GM18511 (cell line): ENCODE measurements at regions not wholly inside any gene's neighbourhood (a gene's known extent, or its start where the extent isn't known, plus 50 kb on each side); places are given as distances from the start of the nearest gene placed in this dataset.
"Not testable (repeated sequence)": the region's sequence is repeated elsewhere in the genome, so short reads cannot be mapped to it uniquely, and the experiment has no call there.

Experiments used
- ATAC-seq: cut with Tn5 transposase; IDR thresholded peaks from one replicate; pipeline ENCODE4 v1.9.1; 2021; ENCODE audit warnings: mild to moderate bottlenecking, moderate library complexity; ENCODE audit not compliant: unreplicated experiment

DNA sequence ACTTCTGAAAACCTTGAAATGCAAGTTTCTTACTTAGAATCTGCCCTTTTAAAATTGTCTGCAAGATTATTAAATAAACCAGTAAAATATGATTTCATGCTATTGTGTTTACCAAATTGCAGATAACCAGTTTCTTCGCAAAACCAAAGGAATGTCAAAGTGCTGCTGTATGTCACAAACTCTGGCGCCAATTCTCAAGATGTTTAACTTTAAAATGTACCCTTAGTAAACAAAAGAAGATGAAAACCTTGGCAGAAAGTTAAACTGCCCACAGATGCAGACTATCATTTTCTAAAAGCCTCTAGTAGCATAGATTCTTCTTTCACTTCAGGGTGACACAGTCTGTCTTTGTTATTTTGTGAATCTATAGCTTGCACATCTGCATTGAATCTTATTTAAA is 189.2 kb downstream of the SLITRK6 start:
- ATAC-seq: no peak

DNA sequence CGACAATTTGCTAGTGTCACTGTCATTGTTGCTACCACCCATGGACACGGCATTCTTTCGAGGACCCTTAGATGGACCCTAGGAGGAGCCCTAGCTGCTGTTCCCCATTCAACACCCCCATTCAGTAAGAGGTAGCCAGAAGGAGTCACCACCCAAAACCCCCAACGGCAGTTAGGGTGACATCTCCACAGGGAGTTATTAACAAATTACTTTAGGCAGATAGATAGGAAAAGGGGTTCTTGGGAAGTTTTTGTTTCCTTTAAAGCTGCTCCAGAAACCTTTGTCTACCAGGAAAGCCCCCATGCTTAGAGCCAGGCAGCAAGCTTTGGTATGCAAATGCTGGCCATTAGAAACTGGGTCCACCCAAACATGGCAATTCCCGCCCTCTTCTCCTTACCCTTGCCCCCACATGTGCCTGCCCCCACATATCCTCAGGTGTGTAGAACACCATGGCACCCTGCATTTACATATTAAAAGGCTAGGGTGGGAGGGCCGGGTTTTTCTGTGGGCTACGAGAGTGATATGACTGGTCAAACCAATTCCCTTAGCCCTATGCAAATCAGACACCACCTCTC is 190.9 kb downstream of the SLITRK6 start:
- ATAC-seq: no peak

DNA sequence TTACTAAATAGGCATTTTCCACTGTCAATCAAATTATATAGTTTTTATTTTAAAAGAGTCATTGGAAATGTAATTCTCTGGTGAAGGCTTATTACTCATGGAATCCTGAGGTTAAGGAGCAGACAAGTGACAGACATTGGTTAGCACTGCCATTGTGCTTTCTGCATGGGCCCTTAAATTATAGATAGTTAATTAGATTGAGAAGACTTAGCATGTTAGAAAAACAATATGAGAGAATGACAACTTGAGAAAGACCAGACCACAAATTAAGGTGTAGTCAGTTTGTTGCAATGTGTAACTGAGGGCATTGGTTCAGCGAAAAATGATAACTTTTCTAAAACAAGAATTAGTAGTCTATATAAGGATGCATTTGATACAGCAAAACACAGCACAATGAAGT is 195.5 kb downstream of the SLITRK6 start:
- ATAC-seq: no peak

DNA sequence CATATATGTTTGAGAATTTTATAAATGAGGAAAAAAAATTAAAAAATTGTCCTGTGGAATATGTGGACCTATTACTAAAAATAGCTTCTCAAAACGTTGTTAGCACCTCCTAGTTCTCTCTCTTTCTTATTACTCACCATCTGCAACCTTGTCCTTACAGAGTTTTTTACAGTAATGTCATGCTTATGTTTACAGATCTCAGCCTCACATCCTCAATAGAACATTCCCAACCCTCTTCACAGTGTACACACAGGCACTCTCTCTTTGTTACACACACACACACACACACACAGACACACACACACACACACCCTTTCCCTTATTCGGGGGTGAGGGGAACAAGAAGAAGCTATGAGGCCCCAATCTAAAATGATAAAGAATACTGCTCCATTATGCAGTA is 197.7 kb downstream of the SLITRK6 start:
- ATAC-seq: no peak

DNA sequence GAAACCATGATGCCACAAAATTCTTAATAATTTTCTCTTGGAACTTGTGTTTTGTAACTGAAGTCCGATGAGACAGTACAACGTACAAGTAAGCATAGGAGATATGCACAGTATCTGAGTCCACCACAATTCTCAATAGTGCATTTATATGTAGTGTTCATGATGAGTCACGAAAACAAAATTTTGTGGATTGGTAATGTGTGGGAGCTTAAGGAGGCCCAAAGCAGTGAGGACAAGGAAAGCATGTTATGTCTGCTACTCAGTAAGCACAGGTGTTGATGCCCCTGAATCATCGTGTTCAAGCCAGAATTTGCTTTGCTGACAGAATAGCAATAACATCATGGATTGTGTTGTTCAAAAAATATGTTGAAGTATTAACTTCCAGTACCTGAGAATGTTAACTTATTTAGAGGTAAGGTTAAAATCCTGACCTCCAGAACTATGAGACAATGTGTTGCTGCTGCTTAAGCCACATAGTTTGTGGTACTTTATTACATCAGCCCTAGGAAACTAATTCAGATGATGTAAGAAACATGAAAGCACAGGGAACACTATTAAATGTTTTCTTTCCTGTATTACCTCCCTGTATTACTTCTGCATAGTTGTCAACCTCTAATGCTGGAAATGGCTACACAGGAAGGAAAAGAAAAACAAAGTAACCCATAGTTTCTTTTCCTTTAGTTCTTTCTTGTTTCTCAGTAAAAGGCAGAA is 201.3 kb downstream of the SLITRK6 start:
- ATAC-seq: no peak

DNA sequence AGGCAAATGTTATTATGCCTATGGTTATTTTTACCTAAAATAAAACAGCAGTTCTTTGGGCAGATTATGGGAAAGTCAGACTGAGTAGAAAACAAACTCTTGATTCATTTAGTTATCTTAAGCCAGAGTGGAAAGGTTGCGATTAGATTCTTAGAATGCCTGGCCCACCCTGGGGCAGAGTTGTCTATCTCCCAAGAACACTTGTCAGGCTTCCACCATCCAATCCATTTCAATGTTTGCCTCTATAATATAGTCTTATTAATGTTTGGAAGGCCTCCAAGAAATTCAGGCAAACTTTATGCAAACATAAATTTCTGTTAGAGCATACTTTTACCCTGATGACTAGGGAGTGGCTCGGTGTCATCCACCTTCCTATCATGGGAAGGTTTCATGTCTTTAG is 207.0 kb downstream of the SLITRK6 start:
- no peak for ATAC-seq

DNA sequence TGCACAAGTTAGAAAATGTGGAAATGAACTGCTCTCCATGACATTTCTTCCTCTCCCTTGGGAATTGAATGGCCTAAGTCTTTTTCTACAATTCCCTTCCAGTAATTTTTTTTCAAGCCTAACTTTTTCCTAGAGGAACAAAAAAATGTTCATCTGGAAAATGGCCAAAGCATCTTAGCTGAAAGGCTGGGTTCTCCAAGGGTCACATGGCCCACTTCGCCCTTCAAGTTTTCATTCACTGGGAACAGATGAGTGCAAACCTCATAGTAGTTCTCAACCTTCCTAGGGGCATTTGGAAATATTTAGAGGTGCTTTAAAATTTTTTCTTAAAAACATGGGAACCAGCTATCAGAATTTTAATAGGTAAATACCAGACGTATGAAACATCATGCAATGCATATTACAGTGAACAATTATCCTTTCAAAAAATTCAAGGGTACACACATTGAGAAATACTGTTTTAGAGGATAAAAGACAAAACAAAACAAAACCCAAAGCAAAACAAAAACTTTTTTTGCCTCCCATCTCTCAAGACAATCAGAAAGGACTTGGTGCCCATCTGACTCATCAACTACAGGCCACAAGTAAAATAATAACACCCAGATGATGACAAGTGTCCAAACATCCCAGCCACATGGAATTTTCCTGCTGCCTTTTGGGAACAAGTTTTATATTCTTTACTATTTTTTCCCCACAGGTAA is 208.8 kb downstream of the SLITRK6 start:
- ATAC-seq: no peak

DNA sequence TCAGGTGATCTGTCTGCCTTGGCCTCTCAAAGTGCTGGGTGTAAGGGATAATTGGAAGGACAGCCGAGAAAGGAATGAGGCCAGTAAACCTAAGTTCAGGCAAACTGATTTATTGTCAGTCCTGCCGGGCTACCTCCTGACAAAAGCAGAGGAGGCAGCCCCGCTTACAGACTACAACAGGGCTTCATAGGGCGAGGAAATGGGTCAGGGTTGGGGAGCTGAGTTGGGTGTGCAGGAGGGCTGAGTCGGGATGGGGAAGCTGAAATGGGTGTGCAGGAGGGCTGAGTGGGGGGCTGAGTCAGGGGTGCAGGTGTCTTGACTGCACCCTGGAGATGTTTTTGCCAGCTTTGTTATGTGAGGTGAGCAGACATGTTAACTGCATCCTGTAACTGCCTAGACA is 210.2 kb downstream of the SLITRK6 start:
- no peak for ATAC-seq

DNA sequence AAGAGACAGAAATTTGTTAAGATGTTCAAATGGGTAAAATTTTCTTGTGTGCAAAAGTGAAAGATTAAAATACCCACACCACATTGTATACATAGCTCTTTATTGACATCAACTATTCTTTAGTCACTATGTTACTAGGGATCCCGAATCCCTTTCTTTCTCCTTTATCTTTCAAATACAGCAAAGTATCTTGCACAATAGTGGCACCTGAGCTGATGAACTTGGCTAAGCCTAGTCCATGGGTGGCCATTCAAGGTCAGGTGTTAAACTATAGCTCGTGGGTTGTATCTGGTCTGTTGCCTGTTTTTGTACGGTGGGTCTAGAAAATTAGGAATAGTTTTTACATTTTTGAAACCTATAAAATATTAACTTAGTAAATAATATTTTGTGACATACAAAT is 210.9 kb downstream of the SLITRK6 start:
- no peak for ATAC-seq

DNA sequence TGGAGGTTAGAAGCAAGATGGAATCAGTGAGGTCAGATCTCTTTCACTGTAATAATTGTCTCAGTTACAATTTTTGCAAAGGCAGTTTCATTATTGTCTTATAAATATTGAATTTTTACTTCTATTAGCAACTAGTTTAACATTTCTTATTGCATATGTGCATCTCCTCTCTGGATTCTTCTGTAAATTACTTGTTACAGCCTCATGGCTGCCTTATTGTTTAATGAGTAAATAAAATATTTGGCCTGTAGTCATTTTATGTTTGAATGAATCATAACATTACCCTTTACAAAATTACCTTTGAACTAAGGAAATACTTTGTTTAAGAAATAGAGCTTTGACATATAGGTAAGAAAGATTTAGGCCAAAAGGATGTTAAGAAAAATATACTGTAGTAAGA is 212.4 kb downstream of the SLITRK6 start:
- ATAC-seq: no peak

DNA sequence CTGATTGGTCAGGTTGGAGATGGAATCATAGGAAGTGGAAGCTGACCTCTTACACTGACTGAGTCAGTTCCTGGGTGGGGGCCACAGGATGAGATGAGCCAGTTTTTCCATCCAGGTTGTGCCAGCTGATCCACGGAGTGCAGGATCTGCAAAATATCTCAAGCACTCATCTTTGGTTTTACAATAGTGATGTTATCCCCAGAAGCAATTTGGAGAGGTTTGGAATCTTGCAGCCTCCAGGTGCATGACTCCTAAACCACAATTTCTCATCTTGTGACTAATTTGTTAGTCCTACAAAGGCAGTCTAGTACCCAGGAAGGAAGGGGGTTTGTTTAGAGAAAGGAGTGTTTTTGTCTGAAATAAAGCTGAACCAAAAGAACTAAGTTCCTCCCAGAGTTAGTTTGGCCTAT is 212.8 kb downstream of the SLITRK6 start:
- ATAC-seq: no peak

DNA sequence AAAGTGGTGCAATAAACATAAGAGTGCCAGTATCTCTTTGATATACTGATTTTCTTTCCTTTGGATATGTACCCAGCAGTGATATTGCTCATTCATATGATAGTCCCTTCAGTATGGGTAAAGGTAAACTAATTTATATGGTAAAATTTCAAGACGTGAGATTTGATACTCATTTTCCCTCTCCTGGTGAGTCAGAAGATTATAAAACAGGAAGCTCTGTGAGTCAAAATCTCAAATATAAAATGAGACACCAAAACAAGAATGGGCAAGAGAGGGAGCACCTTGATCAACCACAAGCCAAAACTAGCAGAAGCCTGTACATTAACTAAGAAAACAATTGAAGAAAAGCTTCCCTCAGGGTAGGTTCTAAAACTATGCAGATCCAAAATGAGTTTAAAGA is 216.3 kb downstream of the SLITRK6 start:
- no peak for ATAC-seq

DNA sequence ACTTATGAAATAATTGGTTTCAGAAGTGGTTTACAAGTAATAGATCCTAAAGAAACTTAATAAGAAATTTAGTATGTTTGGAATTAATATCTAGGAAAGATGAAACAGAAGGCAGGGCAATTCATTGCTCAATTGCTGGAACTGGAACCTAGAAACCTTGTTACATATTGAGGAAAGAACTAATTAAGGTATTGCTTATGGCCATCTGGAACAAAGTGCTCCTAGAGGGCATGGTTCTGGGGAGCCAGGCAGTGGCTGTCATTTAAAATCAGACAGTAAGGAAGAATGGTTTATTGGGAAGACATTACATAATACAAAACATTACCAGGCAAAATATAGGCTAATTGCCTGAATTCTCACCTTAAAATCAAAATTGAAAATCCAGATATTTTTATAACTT is 224.1 kb downstream of the SLITRK6 start:
- ATAC-seq: no peak

DNA sequence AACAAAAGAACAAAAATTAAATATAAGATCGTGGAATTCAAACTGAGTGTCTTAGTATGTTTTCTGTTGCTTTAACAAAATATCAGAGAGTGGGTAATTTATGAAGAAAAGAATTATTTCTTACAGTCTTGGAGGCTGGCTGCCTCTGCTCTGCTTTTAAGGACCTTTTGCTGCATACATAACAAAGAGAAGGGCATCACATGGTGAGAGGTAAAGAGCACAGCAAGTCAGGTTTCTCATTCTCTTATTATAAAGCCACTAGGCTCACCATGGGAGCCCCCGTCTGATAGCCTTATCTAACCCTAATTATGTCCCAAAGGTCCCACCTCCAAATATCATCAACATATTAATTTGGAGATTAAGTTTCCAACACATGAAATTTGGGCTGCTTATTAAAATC is 231.3 kb downstream of the SLITRK6 start:
- no peak for ATAC-seq

DNA sequence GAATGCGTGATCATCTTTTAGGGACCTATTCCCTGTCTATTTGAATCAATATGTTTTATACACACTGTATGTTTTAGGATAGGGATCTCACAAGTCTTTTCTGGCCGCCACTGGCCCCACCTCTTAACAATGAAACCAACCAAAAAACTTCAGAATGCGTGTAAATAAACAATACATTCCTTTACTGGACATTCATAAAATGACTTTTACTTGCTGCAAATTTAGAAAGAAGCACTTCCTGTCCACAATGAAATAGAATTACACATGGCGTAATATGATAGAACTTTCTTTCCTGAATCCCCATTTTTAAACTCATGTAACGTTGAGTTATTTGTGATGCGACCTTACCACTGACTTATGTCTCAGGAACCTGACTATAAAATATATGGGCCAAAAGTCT is 233.6 kb downstream of the SLITRK6 start:
- no peak for ATAC-seq

DNA sequence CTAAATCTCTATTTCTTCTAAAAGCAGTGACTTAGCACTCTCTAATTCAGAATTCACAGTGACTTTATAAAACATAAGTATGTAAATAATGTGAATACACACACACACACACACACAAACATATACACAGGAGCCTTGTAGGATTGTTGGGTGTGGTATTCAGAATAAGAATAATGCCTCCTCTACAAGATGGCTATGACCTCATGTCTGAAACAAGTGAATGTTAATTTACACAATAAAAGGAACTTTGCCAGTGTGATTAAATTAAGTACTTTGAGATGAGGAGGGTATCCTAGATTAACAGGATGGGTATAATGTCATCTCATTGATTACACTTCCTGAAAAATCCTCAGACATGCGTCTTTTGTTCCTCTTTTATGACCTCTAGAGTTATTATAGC is 234.6 kb downstream of the SLITRK6 start:
- ATAC-seq: no peak

DNA sequence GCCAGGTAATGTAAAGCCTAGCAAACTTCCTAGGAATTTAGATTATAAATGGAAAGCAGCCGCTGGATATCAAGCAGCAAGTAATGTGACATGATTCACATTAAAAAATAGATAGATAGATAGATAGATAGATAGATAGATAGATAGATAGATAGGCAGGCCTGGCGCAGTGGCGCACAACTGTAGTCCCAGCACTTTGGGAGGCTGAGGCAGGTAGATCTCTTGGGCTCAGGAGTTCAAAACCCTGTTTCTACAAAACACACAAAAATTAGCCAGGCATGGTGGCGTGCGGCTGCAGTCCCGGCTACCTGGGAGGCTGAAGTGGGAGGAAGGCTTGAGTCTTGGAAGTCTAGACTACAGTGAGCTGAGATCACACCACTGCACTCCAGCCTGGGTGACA is 236.9 kb downstream of the SLITRK6 start:
- no peak for ATAC-seq

DNA sequence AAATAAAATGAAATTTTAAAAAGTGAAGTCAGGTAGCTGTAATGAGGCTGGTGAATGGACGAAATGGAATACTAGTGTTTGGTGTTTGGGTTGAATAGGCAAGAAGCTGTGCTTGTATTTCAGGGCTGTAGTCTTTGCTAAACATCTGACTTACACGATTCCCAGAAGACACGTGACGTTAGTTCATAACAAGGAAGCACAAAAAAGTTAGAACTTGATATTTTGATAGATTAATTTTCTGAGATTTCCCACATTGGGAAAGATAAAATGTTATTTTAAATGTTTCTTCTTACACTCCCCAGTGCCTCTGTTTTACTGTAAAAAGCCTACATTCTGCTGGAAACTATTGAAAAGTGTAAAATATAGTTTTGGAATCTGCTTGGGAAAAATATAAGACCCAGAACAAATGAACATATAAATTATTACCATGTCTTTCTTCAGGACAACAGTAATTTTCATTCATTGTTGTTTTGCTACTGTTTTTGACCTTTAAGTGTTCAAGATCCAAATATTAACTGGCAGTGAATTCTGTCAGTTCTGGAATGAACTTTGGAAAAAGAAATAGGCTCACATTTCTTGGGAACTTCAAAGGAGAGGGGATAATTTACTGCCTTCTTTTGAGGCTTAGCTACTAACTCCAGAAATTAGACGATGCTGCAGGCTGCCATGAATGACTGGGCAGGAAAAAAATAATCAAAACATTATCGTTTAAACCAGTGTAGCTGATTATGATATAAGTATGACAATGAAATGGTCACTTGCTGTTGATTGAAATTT is 241.3 kb downstream of the SLITRK6 start:
- no peak for ATAC-seq

DNA sequence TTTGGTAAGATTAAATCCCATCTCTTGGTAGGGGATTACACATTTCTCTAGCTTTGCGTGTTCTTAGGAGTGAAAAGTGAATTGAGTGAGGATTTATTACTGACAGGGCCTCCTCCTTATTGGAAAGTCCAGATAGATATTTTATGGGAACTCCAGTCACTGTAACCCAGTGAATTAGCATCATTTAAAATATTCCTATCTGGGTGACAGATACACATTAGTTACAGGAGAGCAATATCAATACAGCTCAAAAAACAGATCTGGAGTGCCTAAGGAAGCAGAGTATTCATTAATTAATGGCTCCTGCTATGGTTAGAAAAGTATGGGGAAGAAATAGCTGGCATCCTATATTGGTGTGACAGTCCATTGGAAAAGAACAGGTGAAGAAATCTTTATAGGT is 248.2 kb downstream of the SLITRK6 start:
- ATAC-seq: no peak

DNA sequence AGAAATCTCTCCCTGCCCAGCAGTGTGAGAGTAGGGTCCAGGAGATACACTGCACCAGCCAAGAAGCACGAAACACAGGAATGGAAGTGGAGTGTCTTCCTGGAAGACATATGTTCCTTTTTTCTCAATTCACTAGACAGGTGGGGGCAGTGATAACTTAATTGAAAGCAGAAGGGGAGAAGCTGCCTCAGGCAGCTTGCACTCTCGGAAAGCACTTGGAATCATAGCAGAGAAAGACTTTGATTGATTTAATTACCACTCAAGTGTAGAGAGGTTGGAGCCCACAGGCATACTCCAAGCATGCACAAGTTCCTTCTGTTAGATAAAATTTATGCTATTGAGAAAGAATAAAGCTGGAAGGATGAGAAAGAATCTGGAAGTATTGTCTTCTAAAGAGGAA is 249.4 kb downstream of the SLITRK6 start:
- ATAC-seq: no peak

DNA sequence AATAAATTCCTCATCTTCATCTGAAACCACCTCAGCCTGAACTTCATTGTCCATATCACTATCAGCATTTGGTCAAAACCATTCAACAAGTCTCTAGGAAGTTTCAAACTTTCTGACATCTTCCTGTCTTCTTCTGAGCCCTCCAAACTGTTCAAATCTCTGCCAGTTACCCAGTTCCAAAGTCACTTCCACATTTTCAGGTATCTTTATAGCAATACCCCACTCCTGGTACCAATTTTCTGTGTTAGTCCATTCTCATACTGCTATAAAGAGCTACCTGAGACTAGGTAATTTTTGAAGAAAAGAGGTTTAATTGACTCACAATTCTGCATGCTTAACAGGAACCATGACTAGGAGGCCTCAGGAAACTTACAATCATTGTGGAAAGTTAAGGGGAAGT is 250.4 kb downstream of the SLITRK6 start:
- ATAC-seq: not testable (repeated sequence)

DNA sequence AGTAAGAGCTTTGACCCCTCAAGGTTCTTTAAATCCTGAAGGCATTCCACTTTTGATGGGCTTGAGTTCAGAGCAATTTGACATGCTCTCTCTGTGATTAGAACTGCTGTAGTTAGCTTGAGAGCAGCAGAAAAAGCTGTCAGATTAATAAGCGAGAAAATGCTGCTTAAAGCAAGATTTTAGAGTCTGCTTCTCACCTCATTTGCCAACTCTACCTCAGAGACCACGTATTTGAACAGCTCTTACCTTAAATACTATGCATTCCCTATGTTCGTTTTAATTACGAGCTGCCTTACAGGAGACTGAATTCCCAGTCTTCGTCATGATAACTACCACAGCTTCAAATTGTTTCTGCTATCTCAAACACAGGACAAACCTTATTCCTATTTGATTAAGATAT is 253.4 kb downstream of the SLITRK6 start:
- ATAC-seq: no peak
